NB4 (cell line): ENCODE measurements at regions not wholly inside any gene's neighbourhood (a gene's known extent, or its start where the extent isn't known, plus 50 kb on each side); places are given as distances from the start of the nearest gene placed in this dataset.

Source experiments
- CTCF ChIP-seq: IDR thresholded peaks from one replicate; pipeline ENCODE4 v1.5.1; 2012; ENCODE audit warnings: low read depth, low read length
- MAX ChIP-seq: IDR thresholded peaks from 2 replicates; pipeline ENCODE4 v1.6.1; 2011; ENCODE audit warnings: low read depth, low read length
- MYC ChIP-seq: IDR thresholded peaks from 2 replicates; pipeline ENCODE4 v1.6.1; 2011; ENCODE audit warnings: low read depth, low read length
- POLR2A ChIP-seq: IDR thresholded peaks from 2 replicates; pipeline ENCODE4 v1.6.1; 2011; ENCODE audit warnings: mild to moderate bottlenecking; ENCODE audit not compliant: insufficient read length; ENCODE audit errors: extremely low read depth

GRCh38 chr17:17416400-17417360 lies 60.1 kb upstream of the MED9 start:
- TF ChIP-seq CTCF = no peak
- no peak for TF ChIP-seq POLR2A
- no peak for TF ChIP-seq MAX
- TF ChIP-seq MYC = no peak
